Thyroid gland (tissue), 4 donors: ENCODE measurements at regions not wholly inside any gene's neighbourhood (a gene's known extent, or its start where the extent isn't known, plus 50 kb on each side); places are given as distances from the start of the nearest gene placed in this dataset.

Experiments used
- POLR2A ChIP-seq, 2 donors: fragments of 450-650 bp; IDR thresholded peaks; one replicate each; pipeline ENCODE4 v1.6.1; 2017; ENCODE audit warnings: antibody characterized with exemption in 2 of 2, mild to moderate bottlenecking in 2 of 2, moderate library complexity in 1 of 2
- TF ChIP-seq, protein P1 (sequence below), 6 experiments: fragments of 200-600 bp in 3 of 6; fragments of 450-650 bp in 3 of 6; sonication (generic) in 3 of 6; IDR thresholded peaks; one replicate each; pipeline ENCODE4 v1.5.1; 2016 to 2019; ENCODE audit warnings: antibody characterized with exemption in 6 of 6, mild to moderate bottlenecking in 2 of 6, inconsistent platforms in 1 of 6, moderate library complexity in 1 of 6

DNA sequence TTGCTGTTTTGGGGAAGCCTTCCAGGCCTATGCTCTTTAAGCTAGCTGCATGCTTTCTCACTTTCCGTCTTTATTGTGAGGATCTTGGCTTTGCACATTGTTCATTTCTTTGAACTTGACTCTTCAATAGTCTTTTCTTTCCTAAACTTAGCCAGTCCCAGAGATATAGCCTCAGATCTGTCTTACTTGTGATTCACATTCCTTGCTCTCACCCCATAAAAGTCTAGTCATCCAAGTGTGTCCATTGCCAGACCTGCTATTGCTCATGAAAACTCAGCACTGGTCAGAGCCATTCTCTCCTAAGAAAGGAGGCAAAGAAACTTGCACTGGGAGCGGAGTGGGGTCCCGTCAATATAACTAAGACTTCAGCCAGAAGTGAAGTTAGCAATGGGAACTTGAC is 275.0 kb upstream of the CTSO start:
- TF ChIP-seq POLR2A (IDR thresholded peaks at IDR 0.05), result no peak
- TF ChIP-seq, protein P1, sequence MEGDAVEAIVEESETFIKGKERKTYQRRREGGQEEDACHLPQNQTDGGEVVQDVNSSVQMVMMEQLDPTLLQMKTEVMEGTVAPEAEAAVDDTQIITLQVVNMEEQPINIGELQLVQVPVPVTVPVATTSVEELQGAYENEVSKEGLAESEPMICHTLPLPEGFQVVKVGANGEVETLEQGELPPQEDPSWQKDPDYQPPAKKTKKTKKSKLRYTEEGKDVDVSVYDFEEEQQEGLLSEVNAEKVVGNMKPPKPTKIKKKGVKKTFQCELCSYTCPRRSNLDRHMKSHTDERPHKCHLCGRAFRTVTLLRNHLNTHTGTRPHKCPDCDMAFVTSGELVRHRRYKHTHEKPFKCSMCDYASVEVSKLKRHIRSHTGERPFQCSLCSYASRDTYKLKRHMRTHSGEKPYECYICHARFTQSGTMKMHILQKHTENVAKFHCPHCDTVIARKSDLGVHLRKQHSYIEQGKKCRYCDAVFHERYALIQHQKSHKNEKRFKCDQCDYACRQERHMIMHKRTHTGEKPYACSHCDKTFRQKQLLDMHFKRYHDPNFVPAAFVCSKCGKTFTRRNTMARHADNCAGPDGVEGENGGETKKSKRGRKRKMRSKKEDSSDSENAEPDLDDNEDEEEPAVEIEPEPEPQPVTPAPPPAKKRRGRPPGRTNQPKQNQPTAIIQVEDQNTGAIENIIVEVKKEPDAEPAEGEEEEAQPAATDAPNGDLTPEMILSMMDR (IDR thresholded peaks at IDR 0.05), result no peak
